NCI-H82 treated with DMSO at 0.1 percent for 48 hours (cell line): ENCODE measurements at regions not wholly inside any gene's neighbourhood (a gene's known extent, or its start where the extent isn't known, plus 50 kb on each side); places are given as distances from the start of the nearest gene placed in this dataset.
A peak's percentile ranks its signal among the peaks of the same experiment; 100 is the strongest.

Experiments used
- DNase-seq: peaks from one replicate; lab custom pipeline; 2025; ENCODE audit not compliant: unreplicated experiment; lab: John Stamatoyannopoulos, UW

- DNase-seq, result no peak
Measured at GRCh38 chr22:48707763-48708557, 1119.7 kb downstream of the BRD1 start.

- DNase-seq, result no peak
Measured at GRCh38 chr22:48706934-48707762, 1120.5 kb downstream of the BRD1 start.

GRCh38 chr22:48705917-48706605 lies 1121.6 kb downstream of the BRD1 start:
- DNase-seq, result no peak

GRCh38 chr22:48705159-48705916 lies 1122.3 kb downstream of the BRD1 start:
- DNase-seq, result no peak

GRCh38 chr22:48704335-48704734 lies 1123.3 kb downstream of the BRD1 start:
- no peak for DNase-seq

- no peak for DNase-seq
Measured at GRCh38 chr22:48703265-48703941, 1124.3 kb downstream of the BRD1 start.

GRCh38 chr22:48702573-48703264 lies 1125.0 kb downstream of the BRD1 start:
- DNase-seq, result no peak

GRCh38 chr22:48701296-48702030 lies 1126.2 kb downstream of the BRD1 start:
- no peak for DNase-seq

GRCh38 chr22:48700566-48701295 lies 1126.9 kb downstream of the BRD1 start:
- no peak for DNase-seq

- DNase-seq, result no peak
Measured at GRCh38 chr22:48700180-48700565, 1127.5 kb downstream of the BRD1 start.

- peak; percentile 3 for DNase-seq
Measured at GRCh38 chr22:48699511-48699910, 1128.2 kb downstream of the BRD1 start.

GRCh38 chr22:48698618-48699017 lies 1129.1 kb downstream of the BRD1 start:
- no peak for DNase-seq

GRCh38 chr22:48697694-48698276 lies 1129.9 kb downstream of the BRD1 start:
- DNase-seq, result no peak

GRCh38 chr22:48697223-48697622 lies 1130.5 kb downstream of the BRD1 start:
- no peak for DNase-seq

GRCh38 chr22:48696371-48696770 lies 1131.3 kb downstream of the BRD1 start:
- DNase-seq, result no peak

GRCh38 chr22:48695731-48696305 lies 1131.9 kb downstream of the BRD1 start:
- DNase-seq, result no peak

- DNase-seq, result no peak
Measured at GRCh38 chr22:48695251-48695650, 1132.4 kb downstream of the BRD1 start.
